NT2/D1 (cell line): ENCODE measurements at regions not wholly inside any gene's neighbourhood (a gene's known extent, or its start where the extent isn't known, plus 50 kb on each side); places are given as distances from the start of the nearest gene placed in this dataset.

ENCODE experiments used
- SUZ12 ChIP-seq: IDR thresholded peaks from 2 replicates; pipeline ENCODE4 v1.6.1; 2011; ENCODE audit not compliant: insufficient read length, insufficient read depth; ENCODE audit errors: extremely low read depth
- YY1 ChIP-seq: IDR thresholded peaks from 2 replicates; pipeline ENCODE4 v1.6.1; 2011; ENCODE audit not compliant: insufficient read length, insufficient read depth
- ZNF274 ChIP-seq: IDR thresholded peaks from 2 replicates; pipeline ENCODE4 v1.6.1; 2011; ENCODE audit warnings: mild to moderate bottlenecking, low read depth, low read length

DNA sequence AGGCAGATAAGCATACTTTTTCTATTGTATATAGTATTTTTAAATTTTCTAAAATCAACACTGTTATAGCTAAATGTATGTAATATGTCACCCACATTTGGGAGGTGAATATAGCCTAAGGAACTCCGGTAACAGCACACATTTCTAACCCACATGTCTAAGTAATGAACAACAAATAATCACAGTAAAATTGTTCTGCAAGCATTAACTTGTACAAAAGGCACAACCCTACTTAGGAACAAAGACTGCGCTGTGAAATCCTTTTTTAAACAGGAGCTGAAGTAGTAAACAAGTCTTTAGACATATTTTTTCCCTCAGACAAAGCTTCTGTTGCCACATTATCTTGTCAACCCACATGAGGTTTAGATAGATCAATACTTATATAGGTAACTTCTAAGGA is 872.4 kb upstream of the SLC35B3 start:
- TF ChIP-seq YY1 (no peak), ZNF274 (no peak), SUZ12 (no peak)
